Endometrium (tissue), 2 donors: ENCODE measurements at regions not wholly inside any gene's neighbourhood (a gene's known extent, or its start where the extent isn't known, plus 50 kb on each side); places are given as distances from the start of the nearest gene placed in this dataset.

Source experiments
- FAIRE-seq: peaks from 2 replicates; lab custom pipeline; 2012; peaks lifted over from hg19 to GRCh38; lab: Jason Lieb, UNC
- donor health status: control.
- donor health status: control.

GRCh38 chr11:8799273-8799672, 111.7 kb upstream of the AKIP1 start:
- FAIRE-seq: no peak

GRCh38 chr11:8800520-8801110, 110.4 kb upstream of the AKIP1 start:
- FAIRE-seq: no peak

- FAIRE-seq: no peak
Measured at GRCh38 chr11:8801121-8801520, 109.9 kb upstream of the AKIP1 start.

GRCh38 chr11:8802251-8802650, 108.7 kb upstream of the AKIP1 start:
- FAIRE-seq: no peak

- FAIRE-seq: no peak
Measured at GRCh38 chr11:8803973-8804372, 107.0 kb upstream of the AKIP1 start.

- no peak for FAIRE-seq
Measured at GRCh38 chr11:8805296-8805695, 105.7 kb upstream of the AKIP1 start.

- FAIRE-seq: no peak
Measured at GRCh38 chr11:8806974-8807373, 104.0 kb upstream of the AKIP1 start.

- FAIRE-seq: no peak
Measured at GRCh38 chr11:8807544-8808225, 103.3 kb upstream of the AKIP1 start.

GRCh38 chr11:8808226-8808585, 102.8 kb upstream of the AKIP1 start:
- no peak for FAIRE-seq

- no peak for FAIRE-seq
Measured at GRCh38 chr11:8809241-8809938, 101.6 kb upstream of the AKIP1 start.

GRCh38 chr11:8809939-8810539, 101.0 kb upstream of the AKIP1 start:
- FAIRE-seq: no peak

- FAIRE-seq: no peak
Measured at GRCh38 chr11:8810540-8811301, 100.3 kb upstream of the AKIP1 start.

GRCh38 chr11:8811571-8811970, 99.4 kb upstream of the AKIP1 start:
- no peak for FAIRE-seq

- no peak for FAIRE-seq
Measured at GRCh38 chr11:8812438-8812837, 98.6 kb upstream of the AKIP1 start.

GRCh38 chr11:8813658-8814057, 97.3 kb upstream of the AKIP1 start:
- FAIRE-seq: no peak

- FAIRE-seq: no peak
Measured at GRCh38 chr11:8814209-8814922, 96.6 kb upstream of the AKIP1 start.

- no peak for FAIRE-seq
Measured at GRCh38 chr11:8814923-8815240, 96.1 kb upstream of the AKIP1 start.

GRCh38 chr11:8818421-8818820, 92.6 kb upstream of the AKIP1 start:
- FAIRE-seq: no peak

GRCh38 chr11:8820401-8820800, 90.6 kb upstream of the AKIP1 start:
- FAIRE-seq: no peak

GRCh38 chr11:8822469-8822868, 88.5 kb upstream of the AKIP1 start:
- no peak for FAIRE-seq

- no peak for FAIRE-seq
Measured at GRCh38 chr11:8823174-8823742, 87.7 kb upstream of the AKIP1 start.
